SK-N-SH (cell line): ENCODE measurements at regions not wholly inside any gene's neighbourhood (a gene's known extent, or its start where the extent isn't known, plus 50 kb on each side); places are given as distances from the start of the nearest gene placed in this dataset.

Experiments
- CTCF ChIP-seq: fragments of 200-600 bp; sonication (generic); IDR thresholded peaks from 2 replicates; pipeline ENCODE4 v1.6.1; 2017; ENCODE audit warnings: antibody characterized with exemption, mild to moderate bottlenecking, moderate library complexity
- FOXM1 ChIP-seq: IDR thresholded peaks from 2 replicates; pipeline ENCODE4 v1.4.0; 2012; ENCODE audit warnings: low read depth, mild to moderate bottlenecking
- GABPA ChIP-seq: IDR thresholded peaks from 2 replicates; pipeline ENCODE4 v1.4.0; 2012; ENCODE audit warnings: low read depth, mild to moderate bottlenecking
- IRF3 ChIP-seq: fragments of 150-350 bp; IDR thresholded peaks from 2 replicates; pipeline ENCODE4 v1.6.1; 2016; ENCODE audit warnings: mild to moderate bottlenecking, low read depth, low read length
- JUND ChIP-seq: IDR thresholded peaks from 2 replicates; pipeline ENCODE4 v1.4.0; 2012
- MXI1 ChIP-seq: IDR thresholded peaks from 2 replicates; pipeline ENCODE4 v1.6.1; 2012; ENCODE audit warnings: mild to moderate bottlenecking, low read depth, low read length, improper control_type of control experiment
- NFIC ChIP-seq: IDR thresholded peaks from 2 replicates; pipeline ENCODE4 v1.4.0; 2012; ENCODE audit warnings: borderline replicate concordance
- NRF1 ChIP-seq: IDR thresholded peaks from 2 replicates; pipeline ENCODE4 v1.6.1; 2012; ENCODE audit warnings: low read depth, mild to moderate bottlenecking, low read length
- POLR2AphosphoS5 ChIP-seq: IDR thresholded peaks from 2 replicates; pipeline ENCODE4 v1.6.1; 2012; ENCODE audit warnings: low read depth, low read length
- RCOR1 ChIP-seq: fragments of 150-350 bp; IDR thresholded peaks from 2 replicates; pipeline ENCODE4 v1.6.1; 2017; ENCODE audit warnings: antibody characterized with exemption, low read length
- SIN3A ChIP-seq: IDR thresholded peaks from 2 replicates; pipeline ENCODE4 v1.6.1; 2012; ENCODE audit warnings: low read depth, mild to moderate bottlenecking, low read length, moderate library complexity, borderline replicate concordance
- YY1 ChIP-seq: IDR thresholded peaks from 2 replicates; pipeline ENCODE4 v1.4.0; 2012; ENCODE audit warnings: low read depth, mild to moderate bottlenecking

- no peak for TF ChIP-seq CTCF
- TF ChIP-seq POLR2AphosphoS5, result no peak
- TF ChIP-seq JUND, result no peak
- TF ChIP-seq NRF1, result no peak
- no peak for TF ChIP-seq SIN3A
- no peak for TF ChIP-seq GABPA
- no peak for TF ChIP-seq NFIC
- no peak for TF ChIP-seq MXI1
- no peak for TF ChIP-seq FOXM1
- TF ChIP-seq RCOR1, result no peak
- no peak for TF ChIP-seq IRF3
- TF ChIP-seq YY1, result no peak
Measured at GRCh38 chr3:150075417-150075865, 104.7 kb upstream of the PFN2 start.
